ENCODE measurements at regions not wholly inside any gene's neighbourhood (a gene's known extent, or its start where the extent isn't known, plus 50 kb on each side); places are given as distances from the start of the nearest gene placed in this dataset.

GRCh38 chrX:10965174-10965798 is 145.8 kb upstream of the HCCS start:
- H3K4me3 ChIP-seq (ENCODE audit: low read depth in 1 of 3, low read length in 3 of 3), result no peak overlapping the region
- no peaks in the 10 kb centered on the region for H3K36me3 ChIP-seq (ENCODE audit: control insufficient read depth in 4 of 4, insufficient read depth in 3 of 4, low read depth in 1 of 4, low read length in 3 of 4)
- DNase-seq (ENCODE audit: low spot score), result no peak
- 73% methylated on average over 8 of the region's 8 CpGs for whole genome bisulfite sequencing
- no peaks in the 10 kb centered on the region for H3K27me3 ChIP-seq (ENCODE audit: control insufficient read depth in 4 of 4, insufficient read depth in 4 of 4, low read length in 3 of 4)
- TF ChIP-seq NR2F2 (IDR thresholded peaks at IDR 0.05) (no peak), MAX (IDR thresholded peaks at IDR 0.05) (no peak), HNF4A (conservative IDR thresholded peaks at IDR 0.05) (peak; percentile 5 to 25), RXRA (IDR thresholded peaks at IDR 0.05) (peak in 1 of 2 donors; percentile 40), YY1 (IDR thresholded peaks at IDR 0.05) (no peak), SP1 (IDR thresholded peaks at IDR 0.05) (peak; percentile 51), HNF4G (IDR thresholded peaks at IDR 0.05) (no peak), RAD21 (IDR thresholded peaks at IDR 0.05) (no peak), JUND (IDR thresholded peaks at IDR 0.05) (peak in 1 of 2 donors; percentile 36)
- no peak overlapping the region for H3K9ac ChIP-seq (ENCODE audit: low read depth in 1 of 2, low read length in 2 of 2)
- H3K9me3 ChIP-seq (ENCODE audit: control insufficient read depth in 4 of 4, low read length in 3 of 4), result no peaks in the 10 kb centered on the region
- H3K27ac ChIP-seq (ENCODE audit: low read depth in 1 of 2, low read length in 2 of 2), result no peak overlapping the region
- H3K4me1 ChIP-seq (ENCODE audit: control insufficient read depth in 4 of 4, insufficient read depth in 4 of 4, low read length in 3 of 4), result peaks cover 0 to 8% (median 4%) of the 10 kb centered on the region in 4 donors

- H3K9ac ChIP-seq (ENCODE audit: low read depth in 1 of 2, low read length in 2 of 2), result no peak overlapping the region
- H3K27ac ChIP-seq (ENCODE audit: low read depth in 1 of 2, low read length in 2 of 2), result no peak overlapping the region
- no peaks in the 10 kb centered on the region for H3K9me3 ChIP-seq (ENCODE audit: control insufficient read depth in 4 of 4, low read length in 3 of 4)
- no peaks in the 10 kb centered on the region for H3K27me3 ChIP-seq (ENCODE audit: control insufficient read depth in 4 of 4, insufficient read depth in 4 of 4, low read length in 3 of 4)
- WGBS, result 50% methylated on average over 1 of the region's 1 CpG
- no peak overlapping the region for H3K4me3 ChIP-seq (ENCODE audit: low read depth in 1 of 3, low read length in 3 of 3)
- DNase-seq (ENCODE audit: low spot score), result no peak
- no peaks in the 10 kb centered on the region for H3K36me3 ChIP-seq (ENCODE audit: control insufficient read depth in 4 of 4, insufficient read depth in 3 of 4, low read depth in 1 of 4, low read length in 3 of 4)
- peaks cover 0 to 8% (median 4%) of the 10 kb centered on the region in 4 donors for H3K4me1 ChIP-seq (ENCODE audit: control insufficient read depth in 4 of 4, insufficient read depth in 4 of 4, low read length in 3 of 4)
- TF ChIP-seq HNF4A (conservative IDR thresholded peaks at IDR 0.05) (peak; percentile 34 to 52), SP1 (IDR thresholded peaks at IDR 0.05) (peak; percentile 37), TAF1 (conservative IDR thresholded peaks at IDR 0.05) (no peak), RAD21 (IDR thresholded peaks at IDR 0.05) (no peak), ATF3 (IDR thresholded peaks at IDR 0.05) (no peak), RXRA (IDR thresholded peaks at IDR 0.05) (peak in 1 of 2 donors; percentile 17), NR2F2 (IDR thresholded peaks at IDR 0.05) (no peak)
These were observed 145.1 kb upstream of the HCCS start for GRCh38 chrX:10966057-10966456.

- peaks cover 0 to under 1% (median under 1%) of the 10 kb centered on the region in 4 donors for H3K4me1 ChIP-seq (ENCODE audit: control insufficient read depth in 4 of 4, insufficient read depth in 4 of 4, low read length in 3 of 4)
- DNase-seq (ENCODE audit: low spot score), result no peak
- H3K36me3 ChIP-seq (ENCODE audit: control insufficient read depth in 4 of 4, insufficient read depth in 3 of 4, low read depth in 1 of 4, low read length in 3 of 4), result no peaks in the 10 kb centered on the region
- no peak overlapping the region for H3K9ac ChIP-seq (ENCODE audit: low read depth in 1 of 2, low read length in 2 of 2)
- H3K4me3 ChIP-seq (ENCODE audit: low read depth in 1 of 3, low read length in 3 of 3), result no peak overlapping the region
- H3K9me3 ChIP-seq (ENCODE audit: control insufficient read depth in 4 of 4, low read length in 3 of 4), result no peaks in the 10 kb centered on the region
- no peaks in the 10 kb centered on the region for H3K27me3 ChIP-seq (ENCODE audit: control insufficient read depth in 4 of 4, insufficient read depth in 4 of 4, low read length in 3 of 4)
- TF ChIP-seq JUND (IDR thresholded peaks at IDR 0.05), result no peak
- no peak for TF ChIP-seq ZBTB33 (IDR thresholded peaks at IDR 0.05)
- TF ChIP-seq TAF1 (conservative IDR thresholded peaks at IDR 0.05), result no peak
- TF ChIP-seq HNF4A (conservative IDR thresholded peaks at IDR 0.05), result no peak
- TF ChIP-seq YY1 (IDR thresholded peaks at IDR 0.05), result no peak
- no peak for TF ChIP-seq REST (IDR thresholded peaks at IDR 0.05)
- no peak for TF ChIP-seq ATF3 (IDR thresholded peaks at IDR 0.05)
- TF ChIP-seq GABPA (IDR thresholded peaks at IDR 0.05 in 1 of 2, conservative IDR thresholded peaks at IDR 0.05 in 1 of 2), result no peak
- TF ChIP-seq MAX (IDR thresholded peaks at IDR 0.05), result no peak
- TF ChIP-seq RAD21 (IDR thresholded peaks at IDR 0.05), result no peak
- TF ChIP-seq NR2F2 (IDR thresholded peaks at IDR 0.05), result no peak
- no peak for TF ChIP-seq HNF4G (IDR thresholded peaks at IDR 0.05)
- no peak for TF ChIP-seq FOXA2 (IDR thresholded peaks at IDR 0.05)
- TF ChIP-seq FOXA1 (IDR thresholded peaks at IDR 0.05), result no peak
- H3K27ac ChIP-seq (ENCODE audit: low read depth in 1 of 2, low read length in 2 of 2), result no peak overlapping the region
- 94% methylated on average over 1 of the region's 1 CpG for WGBS
These were observed 140.0 kb upstream of the HCCS start for GRCh38 chrX:10971176-10971575.
